HG02588 (cell line): ENCODE measurements at regions not wholly inside any gene's neighbourhood (a gene's known extent, or its start where the extent isn't known, plus 50 kb on each side); places are given as distances from the start of the nearest gene placed in this dataset.

ENCODE experiments used
- ATAC-seq: cut with Tn5 transposase; IDR thresholded peaks from one replicate; pipeline ENCODE4 v1.9.1; 2021; ENCODE audit warnings: mild to moderate bottlenecking, moderate library complexity; ENCODE audit not compliant: unreplicated experiment

- no peak for ATAC-seq
Measured at GRCh38 chr12:13691598-13691997, 289.8 kb downstream of the GRIN2B start.

- ATAC-seq, result no peak
Measured at GRCh38 chr12:13687633-13688032, 293.8 kb downstream of the GRIN2B start.

- no peak for ATAC-seq
Measured at GRCh38 chr12:13686260-13686659, 295.1 kb downstream of the GRIN2B start.

- no peak for ATAC-seq
Measured at GRCh38 chr12:13680916-13681315, 300.5 kb downstream of the GRIN2B start.

GRCh38 chr12:13676880-13677279 is 304.5 kb downstream of the GRIN2B start:
- ATAC-seq, result no peak

- ATAC-seq, result no peak
Measured at GRCh38 chr12:13670285-13670866, 311.0 kb downstream of the GRIN2B start.

- no peak for ATAC-seq
Measured at GRCh38 chr12:13668880-13669279, 312.5 kb downstream of the GRIN2B start.

- ATAC-seq, result no peak
Measured at GRCh38 chr12:13666806-13667205, 314.6 kb downstream of the GRIN2B start.

- ATAC-seq, result peak; percentile 67
Measured at GRCh38 chr12:13661005-13661887, 320.2 kb downstream of the GRIN2B start.

- no peak for ATAC-seq
Measured at GRCh38 chr12:13654456-13654855, 326.9 kb downstream of the GRIN2B start.

- no peak for ATAC-seq
Measured at GRCh38 chr12:13652105-13652504, 329.3 kb downstream of the GRIN2B start.

- ATAC-seq, result no peak
Measured at GRCh38 chr12:13635709-13636108, 345.7 kb downstream of the GRIN2B start.

- ATAC-seq, result no peak
Measured at GRCh38 chr12:13631873-13632272, 349.5 kb downstream of the GRIN2B start.

- ATAC-seq, result no peak
Measured at GRCh38 chr12:13630354-13630753, 351.0 kb downstream of the GRIN2B start.

- ATAC-seq, result no peak
Measured at GRCh38 chr12:13628067-13628466, 353.3 kb downstream of the GRIN2B start.

- no peak for ATAC-seq
Measured at GRCh38 chr12:13627536-13627935, 353.9 kb downstream of the GRIN2B start.

- no peak for ATAC-seq
Measured at GRCh38 chr12:13613297-13613696, 368.1 kb downstream of the GRIN2B start.

GRCh38 chr12:13609894-13610679 is 371.3 kb downstream of the GRIN2B start:
- no peak for ATAC-seq

GRCh38 chr12:13606290-13606689 is 375.1 kb downstream of the GRIN2B start:
- no peak for ATAC-seq

GRCh38 chr12:13603953-13604352 is 377.4 kb downstream of the GRIN2B start:
- ATAC-seq, result no peak

- ATAC-seq, result no peak
Measured at GRCh38 chr12:13602172-13602571, 379.2 kb downstream of the GRIN2B start.

- ATAC-seq, result no peak
Measured at GRCh38 chr12:13599176-13599575, 382.2 kb downstream of the GRIN2B start.
